K562 (cell line): ENCODE measurements at regions not wholly inside any gene's neighbourhood (a gene's known extent, or its start where the extent isn't known, plus 50 kb on each side); places are given as distances from the start of the nearest gene placed in this dataset.

ENCODE experiments used
- ATAC-seq: fragments of 200-7000 bp; cut with Tn5 transposase; 3 replicates; pipeline ENCODE4 v1.9.1; 2020; ENCODE audit warnings: moderate library complexity
- BruUV-seq: library from RNA; stranded (reverse); fragments of 400-500 nt; replicated peaks from 2 replicates; lab custom pipeline; 2021; lab: Mats Ljungman, UMichigan
- CTCF ChIA-PET: fragments of 300-600 bp; formaldehyde crosslinking; extraction: SDS; loops from one replicate; lab custom pipeline; 2021; ENCODE audit warnings: low intra/inter-chr PET ratio; lab: Yijun Ruan, JAX
- POLR2A ChIA-PET: fragments of 300-600, 350-650 bp; sonication (Branson Sonifier 250); formaldehyde crosslinking; extraction: SDS; loops from one replicate; lab custom pipeline; 2021; ENCODE audit warnings: antibody characterized with exemption, inconsistent platforms; lab: Yijun Ruan, JAX
- DNase-seq, 4 experiments: peaks; one replicate each; pipeline versions ENCODE4 v3.0.0 to v3.0.0-alpha.2; 2011 to 2018; ENCODE audit warnings: low spot score in 3 of 4, mixed read lengths in 3 of 4; ENCODE audit errors: extremely low read depth in 1 of 4
- FAIRE-seq: peaks from 2 replicates; lab custom pipeline; 2011; peaks lifted over from hg19 to GRCh38; lab: Jason Lieb, UNC
- H2AFZ ChIP-seq: 2 replicates; pipeline ENCODE4 v1.6.0; 2011; ENCODE audit warnings: low read depth, low read length, control low read depth, inconsistent platforms
- H3K27ac ChIP-seq: fragments of 200-600 bp; 3 replicates; pipeline ENCODE4 v1.8.0; 2011; ENCODE audit warnings: low read depth, mild to moderate bottlenecking, control low read depth, inconsistent platforms, low read length, moderate library complexity, mixed read lengths; ENCODE audit errors: extremely low read depth
- H3K27me3 ChIP-seq, 2 experiments: fragments of 300-600 bp in 1 of 2; 2 replicates in 1 of 2; 3 replicates in 1 of 2; pipeline versions ENCODE4 v1.6.0 to v1.8.0; 2011; ENCODE audit warnings: inconsistent platforms in 2 of 2, low read length in 2 of 2, mild to moderate bottlenecking in 1 of 2, mixed read lengths in 1 of 2, moderate library complexity in 1 of 2; ENCODE audit not compliant: control insufficient read depth in 2 of 2, insufficient read depth in 2 of 2
- H3K36me3 ChIP-seq: fragments of 300-600 bp; 3 replicates; pipeline ENCODE4 v1.8.0; 2011; ENCODE audit warnings: mild to moderate bottlenecking, low read length, inconsistent platforms; ENCODE audit not compliant: control insufficient read depth, insufficient read depth
- H3K4me1 ChIP-seq, 2 experiments: fragments of 200-600 bp in 1 of 2; replicated peaks in 1 of 2; 2 replicates in 1 of 2; 3 replicates in 1 of 2; pipeline versions ENCODE4 v1.5.1 to v1.8.0; 2011; ENCODE audit warnings: inconsistent platforms in 2 of 2, low read length in 2 of 2, mild to moderate bottlenecking in 1 of 2, mixed read lengths in 1 of 2, moderate library complexity in 1 of 2; ENCODE audit not compliant: control insufficient read depth in 2 of 2, insufficient read depth in 2 of 2
- H3K4me2 ChIP-seq: 2 replicates; pipeline ENCODE4 v1.6.1; 2011; ENCODE audit warnings: low read length, control low read depth, inconsistent platforms, mixed read lengths; ENCODE audit not compliant: insufficient read depth
- H3K4me3 ChIP-seq: fragments of 200-600 bp; sonication (generic), shearing (Covaris generic); 2 replicates; pipeline ENCODE4 v1.5.1; 2016; ENCODE audit warnings: control low read depth, inconsistent platforms
- H3K79me2 ChIP-seq: fragments of 200-600 bp; 3 replicates; pipeline ENCODE4 v1.8.0; 2011; ENCODE audit warnings: low read length, inconsistent platforms; ENCODE audit not compliant: control insufficient read depth, insufficient read depth
- H3K9ac ChIP-seq, 2 experiments: 2 replicates each; pipeline versions ENCODE4 v1.6.0 to v1.6.1; 2011; ENCODE audit warnings: low read depth in 2 of 2, low read length in 2 of 2, control low read depth in 1 of 2, inconsistent platforms in 1 of 2, mild to moderate bottlenecking in 1 of 2, mixed read lengths in 1 of 2; ENCODE audit not compliant: insufficient read depth in 1 of 2
- H3K9me1 ChIP-seq: one replicate; pipeline ENCODE4 v1.6.0; 2011; ENCODE audit warnings: inconsistent platforms, mild to moderate bottlenecking, low read length, moderate library complexity; ENCODE audit not compliant: control insufficient read depth, insufficient read depth
- H3K9me3 ChIP-seq: replicated peaks from 2 replicates; pipeline ENCODE4 v1.5.1; 2011; ENCODE audit warnings: low read depth, low read length, inconsistent platforms; ENCODE audit not compliant: control insufficient read depth, insufficient read depth
- H4K20me1 ChIP-seq: replicated peaks from 2 replicates; pipeline ENCODE4 v1.6.1; 2011; ENCODE audit warnings: low read length, inconsistent platforms, mixed read lengths; ENCODE audit not compliant: control insufficient read depth, insufficient read depth
- ATF1 ChIP-seq, 2 experiments: fragments of 450-650 bp in 1 of 2; IDR thresholded peaks; 2 replicates each; pipeline ENCODE4 v1.6.1; 2016; ENCODE audit warnings: missing compliant biosample characterization in 1 of 2, missing genetic modification characterization in 1 of 2
- GATAD2A ChIP-seq: fragments of 450-650 bp; IDR thresholded peaks from 2 replicates; pipeline ENCODE4 v1.6.1; 2017
- GTF2B ChIP-seq: IDR thresholded peaks from 2 replicates; pipeline ENCODE4 v1.6.1; 2011; ENCODE audit not compliant: insufficient read length; ENCODE audit errors: extremely low read depth
- HCFC1 ChIP-seq: IDR thresholded peaks from 2 replicates; pipeline ENCODE4 v1.6.1; 2012; ENCODE audit warnings: low read depth, low read length, improper control_type of control experiment
- KAT2B ChIP-seq: IDR thresholded peaks from one replicate; pipeline ENCODE4 v1.6.1; 2012; ENCODE audit warnings: low read depth, mild to moderate bottlenecking, control low read depth, inconsistent platforms, low read length, moderate library complexity
- NR1H2 ChIP-seq: sonication (generic); formaldehyde crosslinking; IDR thresholded peaks from 2 replicates; pipeline ENCODE4 v1.4.0; 2020; ENCODE audit warnings: mild to moderate bottlenecking, missing genetic modification reagents
- SMAD1 ChIP-seq: fragments of 150-350 bp; IDR thresholded peaks from 2 replicates; pipeline ENCODE4 v1.6.1; 2014; ENCODE audit warnings: low read length, low read depth; ENCODE audit not compliant: partially characterized antibody
- STAT5A ChIP-seq: IDR thresholded peaks from 2 replicates; pipeline ENCODE4 v1.6.1; 2012; ENCODE audit warnings: low read length, inconsistent platforms, borderline replicate concordance
- STAT5B ChIP-seq: fragments of 250-450 bp; sonication (Bioruptor Pico); IDR thresholded peaks from 2 replicates; pipeline ENCODE4 v1.8.0; 2021; ENCODE audit warnings: mild to moderate bottlenecking, inconsistent platforms
- ZNF318 ChIP-seq, 2 experiments: fragments of 450-650 bp; IDR thresholded peaks; 2 replicates each; pipeline ENCODE4 v1.6.1; 2016; ENCODE audit warnings: mild to moderate bottlenecking in 2 of 2, borderline replicate concordance in 1 of 2, low read depth in 1 of 2, moderate library complexity in 1 of 2
- ZNF395 ChIP-seq: fragments of 200-800 bp; sonication (Bioruptor generic); IDR thresholded peaks from 2 replicates; pipeline ENCODE4 v1.6.1; 2017; ENCODE audit warnings: missing genetic modification characterization, missing compliant biosample characterization
- ZNF668 ChIP-seq: fragments of 250-450 bp; sonication (Bioruptor Pico); IDR thresholded peaks from 2 replicates; pipeline ENCODE4 v1.8.0; 2022; ENCODE audit warnings: mild to moderate bottlenecking, inconsistent platforms
- WGBS: fragments of 100-300 bp; shearing (Covaris generic); methylation state at CpG from one replicate; pipeline ENCODE4 v1.1.6; 2016; ENCODE audit warnings: low coverage, mixed read lengths; ENCODE audit not compliant: insufficient coverage; ENCODE audit errors: missing lambda C conversion rate; 5-methylcytosine and 5-hydroxymethylcytosine counted together
- in situ Hi-C: fragments of 300-500 bp; cut with MboI; formaldehyde crosslinking; loops from 4 replicates; pipeline ENCODE4 v1.15.0; 2018; ENCODE audit warnings: inconsistent platforms, mixed read lengths
- intact Hi-C: fragments of 100-400 bp; cut with micrococcal nuclease; formaldehyde crosslinking; loops from 2 replicates; pipeline ENCODE4 v1.14.2; 2022

- intact Hi-C loops, result no loop called here
- no peak for FAIRE-seq
These were observed 379.9 kb upstream of the DMAC1 start for GRCh38 chr9:8179381-8180053.

More at GRCh38 chr9:8179381-8180053, 379.9 kb upstream of the DMAC1 start:
- no peak overlapping the region for H3K9ac ChIP-seq
- H3K27ac ChIP-seq, result no peak overlapping the region
- H2AFZ ChIP-seq, result no peak overlapping the region
- POLR2A ChIA-PET, result no interaction called here
- no peaks in the 10 kb centered on the region for H3K79me2 ChIP-seq
- H3K27me3 ChIP-seq, result no peaks in the 10 kb centered on the region
- DNase-seq, result no peak
- no peak for TF ChIP-seq STAT5B (CRISPR knock-in tag)
- no peak for TF ChIP-seq SMAD1
- no peak for TF ChIP-seq ATF1 (CRISPR knock-in tag; IDR thresholded peaks at IDR 0.05)
- no peak for TF ChIP-seq ATF1 (tag; IDR thresholded peaks at IDR 0.05)
- TF ChIP-seq ZNF318 (IDR thresholded peaks at IDR 0.05; ENCODE audit: borderline replicate concordance in 1 of 2, low read depth in 1 of 2), result no peak
- no peak for TF ChIP-seq STAT5A
- TF ChIP-seq KAT2B, result no peak
- no peak for TF ChIP-seq ZNF668 (CRISPR knock-in tag)
- TF ChIP-seq GTF2B, result no peak
- TF ChIP-seq HCFC1, result no peak
- no peak for TF ChIP-seq NR1H2 (CRISPR knock-in tag)
- TF ChIP-seq GATAD2A, result no peak
- TF ChIP-seq ZNF395, result no peak
- TF ChIP-seq, all 486 proteins: peak for 0
- CTCF ChIA-PET, result no interaction called here
- in situ Hi-C loops, result no loop called here
- H3K9me3 ChIP-seq, result no peaks in the 10 kb centered on the region
- H3K4me3 ChIP-seq, result no peak overlapping the region
- no peak overlapping the region for H3K4me2 ChIP-seq
- no TSS peak for BruUV-seq
- H3K9me1 ChIP-seq, result no peaks in the 10 kb centered on the region
- no peaks in the 10 kb centered on the region for H3K4me1 ChIP-seq
- no peaks in the 10 kb centered on the region for H4K20me1 ChIP-seq
- WGBS, result 0% methylated on average over 3 of the region's 3 CpGs
- H3K36me3 ChIP-seq, result no peaks in the 10 kb centered on the region
- no peak for ATAC-seq
